ENCODE measurements at regions not wholly inside any gene's neighbourhood (a gene's known extent, or its start where the extent isn't known, plus 50 kb on each side); places are given as distances from the start of the nearest gene placed in this dataset.

GRCh38 chr5:126334760-126335159, 88.4 kb upstream of the GRAMD2B start:
- ATAC-seq (no peak), FAIRE-seq (no peak), DNase-seq (ENCODE audit: low read depth in 1 of 2, low spot score in 1 of 2) (no peak)
- H3K4me1 ChIP-seq = no peaks in the 10 kb centered on the region
- ChIA-PET CTCF (interaction anchor here (1.0 to 1.6 kb wide), 2 partner anchors 19 to 204 kb away, joined by 3 to 4 read pairs; no protein-coding TSS in a partner anchor), POLR2A (no interaction called here)
- no peak overlapping the region for H3K27ac ChIP-seq
- no peak for TF ChIP-seq ZNF302 (CRISPR knock-in tag; IDR thresholded peaks at IDR 0.05)
- no peak for TF ChIP-seq TP53 (CRISPR knock-in tag; IDR thresholded peaks at IDR 0.05)
- TF ChIP-seq KDM5A (IDR thresholded peaks at IDR 0.05) = no peak
- TF ChIP-seq POLR2A (IDR thresholded peaks at IDR 0.05; ENCODE audit: low read length) = no peak
- TF ChIP-seq CHD4 (IDR thresholded peaks at IDR 0.05; ENCODE audit: borderline replicate concordance) = no peak
- H3K4me2 ChIP-seq = no peak overlapping the region
- 67% methylated on average over 7 of the region's 7 CpGs for WGBS (ENCODE audit: missing lambda C conversion rate)
- H3K9me3 ChIP-seq = no peaks in the 10 kb centered on the region
- no peak overlapping the region for H3K4me3 ChIP-seq

GRCh38 chr5:126335886-126336285, 87.3 kb upstream of the GRAMD2B start:
- DNase-seq (ENCODE audit: low read depth in 1 of 2, low spot score in 1 of 2) (no peak), ATAC-seq (no peak), FAIRE-seq (no peak)
- no peak for TF ChIP-seq FOXS1 (CRISPR knock-in tag; IDR thresholded peaks at IDR 0.05)
- TF ChIP-seq SREBF2 (IDR thresholded peaks at IDR 0.05) = no peak
- TF ChIP-seq HEYL (CRISPR knock-in tag; IDR thresholded peaks at IDR 0.05) = no peak
- TF ChIP-seq RNF2 (IDR thresholded peaks at IDR 0.05; ENCODE audit: borderline replicate concordance, low read depth) = no peak
- no peak for TF ChIP-seq POLR2AphosphoS2 (conservative IDR thresholded peaks at IDR 0.05; ENCODE audit: low read length)
- WGBS (ENCODE audit: missing lambda C conversion rate) = 30% methylated on average over 2 of the region's 2 CpGs
- Histone ChIP-seq H3K9me3 (no peaks in the 10 kb centered on the region), H3K4me1 (no peaks in the 10 kb centered on the region), H3K4me3 (no peak overlapping the region), H3K27ac (no peak overlapping the region), H3K4me2 (no peak overlapping the region)
- ChIA-PET POLR2A (no interaction called here), CTCF (interaction anchor here (1.0 to 1.5 kb wide), 3 partner anchors 18 to 388 kb away, joined by 3 to 4 read pairs (median 3); no protein-coding TSS in a partner anchor)

GRCh38 chr5:126338635-126339034, 84.6 kb upstream of the GRAMD2B start:
- WGBS (ENCODE audit: missing lambda C conversion rate) = 55% methylated on average over 7 of the region's 7 CpGs
- Histone ChIP-seq H3K27ac (no peak overlapping the region), H3K4me2 (no peak overlapping the region; the same call in 2 of the 3 replicates), H3K4me1 (no peaks in the 10 kb centered on the region), H3K4me3 (no peak overlapping the region), H3K9me3 (no peaks in the 10 kb centered on the region)
- ChIA-PET POLR2A (no interaction called here), CTCF (interaction anchor here (0.5 to 4.7 kb wide), 25 partner anchors 9 to 1366 kb away, joined by 3 to 48 read pairs (median 4); partner anchors contain the start of gene ALDH7A1)
- no peak for DNase-seq (ENCODE audit: low read depth in 1 of 2, low spot score in 1 of 2)
- no peak for TF ChIP-seq ZSCAN20 (CRISPR knock-in tag; IDR thresholded peaks at IDR 0.05)
- no peak for TF ChIP-seq MYC (IDR thresholded peaks at IDR 0.05; ENCODE audit: borderline replicate concordance, low read length)
- no peak for TF ChIP-seq HDAC2 (IDR thresholded peaks at IDR 0.05)
- TF ChIP-seq PHF8 (IDR thresholded peaks at IDR 0.05; ENCODE audit: borderline replicate concordance, low read depth) = no peak
- TF ChIP-seq BCL3 (IDR thresholded peaks at IDR 0.05) = no peak
- TF ChIP-seq NFE2L2 (conservative IDR thresholded peaks at IDR 0.05; ENCODE audit: low read length) = no peak
- TF ChIP-seq EHF (CRISPR knock-in tag; IDR thresholded peaks at IDR 0.05) = no peak
- no peak for TF ChIP-seq ZNF302 (CRISPR knock-in tag; IDR thresholded peaks at IDR 0.05)
- TF ChIP-seq KDM5A (IDR thresholded peaks at IDR 0.05) = no peak
- TF ChIP-seq ATOH8 (CRISPR knock-in tag; IDR thresholded peaks at IDR 0.05; ENCODE audit: low read depth) = no peak
- no peak for TF ChIP-seq JUN (IDR thresholded peaks at IDR 0.05)
- TF ChIP-seq HES2 (IDR thresholded peaks at IDR 0.05) = no peak
- no peak for TF ChIP-seq CHD4 (IDR thresholded peaks at IDR 0.05; ENCODE audit: borderline replicate concordance)
- TF ChIP-seq CBX2 (IDR thresholded peaks at IDR 0.05; ENCODE audit: borderline replicate concordance, low read depth) = no peak
- no peak for TF ChIP-seq RARB (CRISPR knock-in tag; IDR thresholded peaks at IDR 0.05)
- no peak for TF ChIP-seq SMC3 (IDR thresholded peaks at IDR 0.05)
- no peak for TF ChIP-seq HMGXB4 (CRISPR knock-in tag; IDR thresholded peaks at IDR 0.05; ENCODE audit: borderline replicate concordance)
- TF ChIP-seq CEBPB (IDR thresholded peaks at IDR 0.05) = no peak
- no peak for TF ChIP-seq E2F6 (IDR thresholded peaks at IDR 0.05; ENCODE audit: borderline replicate concordance, low read depth)
- no peak for TF ChIP-seq RAD21 (conservative IDR thresholded peaks at IDR 0.05 in 1 of 2, IDR thresholded peaks at IDR 0.05 in 1 of 2)
- peak in 1 of 2 experiments; percentile 38; a peak in 2 of 6 replicates for ATAC-seq
- FAIRE-seq = no peak
